Gastroesophageal sphincter (tissue), 3 donors: ENCODE measurements at regions not wholly inside any gene's neighbourhood (a gene's known extent, or its start where the extent isn't known, plus 50 kb on each side); places are given as distances from the start of the nearest gene placed in this dataset.

ENCODE experiments used
- CTCF ChIP-seq, 4 experiments: fragments of 200-600 bp in 2 of 4; fragments of 450-650 bp in 2 of 4; sonication (generic) in 1 of 4; IDR thresholded peaks; one replicate each; pipeline ENCODE4 v1.5.1; 2017 to 2019; ENCODE audit warnings: antibody characterized with exemption in 4 of 4, mild to moderate bottlenecking in 2 of 4, moderate library complexity in 2 of 4
- EP300 ChIP-seq: sonication (generic); formaldehyde crosslinking; IDR thresholded peaks from one replicate; pipeline ENCODE4 v1.6.1; 2017; ENCODE audit warnings: antibody characterized with exemption, mild to moderate bottlenecking
- POLR2A ChIP-seq, 2 donors: fragments of 450-650 bp; IDR thresholded peaks; one replicate each; pipeline ENCODE4 v1.6.1; 2017; ENCODE audit warnings: antibody characterized with exemption in 2 of 2, mild to moderate bottlenecking in 2 of 2, moderate library complexity in 1 of 2

- TF ChIP-seq CTCF (IDR thresholded peaks at IDR 0.05) (no peak), EP300 (no peak), POLR2A (IDR thresholded peaks at IDR 0.05) (no peak)
Observed at GRCh38 chr20:7383216-7383615, 557.0 kb downstream of the HAO1 start.
